Choroid plexus epithelial cell (primary cell): ENCODE measurements at regions not wholly inside any gene's neighbourhood (a gene's known extent, or its start where the extent isn't known, plus 50 kb on each side); places are given as distances from the start of the nearest gene placed in this dataset.

Source experiments
- DNase-seq: peaks from one replicate; pipeline ENCODE4 v3.0.0-alpha.2; 2010; ENCODE audit warnings: low read depth
- H3K4me3 ChIP-seq: 2 replicates; pipeline ENCODE4 v1.5.1; 2011; ENCODE audit warnings: low read depth, mild to moderate bottlenecking, control low read depth, low read length, moderate library complexity
- TF ChIP-seq, protein P1 (sequence below): conservative IDR thresholded peaks from 2 replicates; pipeline ENCODE4 v1.5.1; 2011; ENCODE audit warnings: low read depth, mild to moderate bottlenecking, control low read depth, inconsistent platforms, low read length, moderate library complexity

DNA sequence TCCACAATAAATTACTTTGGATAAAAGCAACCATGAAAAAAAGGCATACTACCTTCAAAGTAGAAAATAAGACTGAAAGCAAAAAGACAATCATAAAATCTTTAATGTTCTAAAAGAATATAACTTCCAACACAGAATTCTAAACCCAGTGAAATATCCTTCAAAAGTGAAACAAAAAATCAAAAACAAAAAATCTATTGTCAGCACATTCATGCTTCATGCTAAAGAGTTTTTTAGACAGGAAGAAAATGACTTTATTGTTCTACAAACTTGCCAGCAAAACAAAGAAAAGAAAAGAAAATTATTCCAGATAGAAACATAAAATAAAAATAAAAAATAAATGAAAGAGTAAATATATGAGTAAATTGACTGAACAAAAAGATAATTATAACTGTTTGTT, 134.9 kb downstream of the EFHB start:
- TF ChIP-seq, protein P1, sequence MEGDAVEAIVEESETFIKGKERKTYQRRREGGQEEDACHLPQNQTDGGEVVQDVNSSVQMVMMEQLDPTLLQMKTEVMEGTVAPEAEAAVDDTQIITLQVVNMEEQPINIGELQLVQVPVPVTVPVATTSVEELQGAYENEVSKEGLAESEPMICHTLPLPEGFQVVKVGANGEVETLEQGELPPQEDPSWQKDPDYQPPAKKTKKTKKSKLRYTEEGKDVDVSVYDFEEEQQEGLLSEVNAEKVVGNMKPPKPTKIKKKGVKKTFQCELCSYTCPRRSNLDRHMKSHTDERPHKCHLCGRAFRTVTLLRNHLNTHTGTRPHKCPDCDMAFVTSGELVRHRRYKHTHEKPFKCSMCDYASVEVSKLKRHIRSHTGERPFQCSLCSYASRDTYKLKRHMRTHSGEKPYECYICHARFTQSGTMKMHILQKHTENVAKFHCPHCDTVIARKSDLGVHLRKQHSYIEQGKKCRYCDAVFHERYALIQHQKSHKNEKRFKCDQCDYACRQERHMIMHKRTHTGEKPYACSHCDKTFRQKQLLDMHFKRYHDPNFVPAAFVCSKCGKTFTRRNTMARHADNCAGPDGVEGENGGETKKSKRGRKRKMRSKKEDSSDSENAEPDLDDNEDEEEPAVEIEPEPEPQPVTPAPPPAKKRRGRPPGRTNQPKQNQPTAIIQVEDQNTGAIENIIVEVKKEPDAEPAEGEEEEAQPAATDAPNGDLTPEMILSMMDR, result no peak
- H3K4me3 ChIP-seq, result no peak overlapping the region
- DNase-seq, result no peak

DNA sequence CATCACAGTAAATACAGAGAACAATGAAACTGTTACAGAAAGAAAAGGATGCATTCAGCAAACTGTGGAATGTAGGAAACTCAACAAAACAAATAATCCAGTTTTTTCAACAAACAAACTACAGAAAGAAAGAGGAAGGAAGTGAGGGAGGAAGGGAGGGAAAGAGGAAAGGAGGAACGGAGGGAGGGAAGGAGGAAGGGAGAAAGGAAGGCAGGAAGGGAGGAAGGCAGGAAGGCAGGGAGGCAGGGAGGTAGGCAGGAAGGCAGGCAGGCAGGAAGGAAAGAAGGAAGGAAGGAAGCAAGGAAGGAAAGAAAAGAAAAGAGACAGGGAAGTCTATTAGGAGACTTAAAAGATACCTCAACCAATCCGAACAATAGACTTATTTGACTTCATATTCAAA, 135.7 kb downstream of the EFHB start:
- no peak for DNase-seq
- no peak overlapping the region for H3K4me3 ChIP-seq
- TF ChIP-seq, protein P1, result no peak

DNA sequence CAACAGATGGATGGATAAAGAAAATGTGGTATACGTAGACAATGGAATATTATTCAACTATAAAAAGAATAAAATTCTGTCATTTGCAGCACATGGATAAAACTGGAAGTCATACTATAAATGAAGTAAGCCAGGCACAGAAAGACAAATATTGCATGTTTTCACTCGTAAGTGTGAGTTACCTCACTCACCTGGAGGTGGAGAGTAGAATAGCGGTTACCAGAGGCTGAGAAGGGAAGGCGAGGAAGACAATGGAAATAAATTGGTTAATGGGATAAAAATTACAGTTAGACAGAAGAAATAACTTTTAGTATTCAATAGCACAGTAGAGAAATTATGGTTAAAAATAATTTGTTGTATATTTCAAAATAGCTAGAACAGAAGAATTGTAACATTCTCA, 141.6 kb downstream of the EFHB start:
- TF ChIP-seq, protein P1, result no peak
- DNase-seq, result no peak
- no peak overlapping the region for H3K4me3 ChIP-seq

DNA sequence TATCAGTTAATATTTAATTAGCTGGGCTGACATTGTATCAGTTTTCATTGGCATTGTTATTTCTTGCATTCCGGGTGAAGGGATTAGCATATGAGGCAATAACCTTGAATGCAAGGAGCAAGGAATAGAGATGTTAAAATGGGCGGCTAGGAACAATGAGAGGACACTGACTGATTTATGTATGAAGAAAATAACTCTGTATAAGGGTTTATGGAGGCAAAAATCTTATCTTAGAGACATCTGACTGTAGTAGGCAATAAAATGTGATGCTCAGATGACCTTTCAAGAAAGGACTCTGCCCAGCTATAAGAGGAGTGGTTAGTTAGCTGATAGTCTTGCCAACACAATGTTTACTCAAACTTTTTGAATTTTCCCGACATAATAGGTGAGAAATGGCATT, 158.3 kb downstream of the EFHB start:
- no peak overlapping the region for H3K4me3 ChIP-seq
- TF ChIP-seq, protein P1, result no peak
- DNase-seq, result no peak

DNA sequence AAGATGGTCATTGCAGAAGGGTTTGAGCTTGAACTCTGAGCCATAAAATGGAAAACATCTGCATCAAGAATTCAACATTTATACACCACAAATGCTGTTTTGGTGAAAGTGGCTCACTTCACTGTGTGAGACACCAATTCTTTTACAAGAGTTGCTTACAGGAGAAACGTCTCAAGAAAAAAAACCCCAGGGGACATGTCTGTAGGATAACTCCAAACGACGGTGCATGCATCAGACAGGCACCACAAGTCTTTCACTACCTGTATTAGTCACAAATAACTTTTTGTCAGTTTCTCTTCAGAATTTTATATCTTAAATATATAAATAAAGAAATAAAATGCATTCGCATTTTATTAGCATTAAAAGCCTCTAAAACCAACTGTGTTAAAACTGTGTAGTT, 164.3 kb downstream of the EFHB start:
- H3K4me3 ChIP-seq, result no peak overlapping the region
- TF ChIP-seq, protein P1, result no peak
- DNase-seq, result no peak

DNA sequence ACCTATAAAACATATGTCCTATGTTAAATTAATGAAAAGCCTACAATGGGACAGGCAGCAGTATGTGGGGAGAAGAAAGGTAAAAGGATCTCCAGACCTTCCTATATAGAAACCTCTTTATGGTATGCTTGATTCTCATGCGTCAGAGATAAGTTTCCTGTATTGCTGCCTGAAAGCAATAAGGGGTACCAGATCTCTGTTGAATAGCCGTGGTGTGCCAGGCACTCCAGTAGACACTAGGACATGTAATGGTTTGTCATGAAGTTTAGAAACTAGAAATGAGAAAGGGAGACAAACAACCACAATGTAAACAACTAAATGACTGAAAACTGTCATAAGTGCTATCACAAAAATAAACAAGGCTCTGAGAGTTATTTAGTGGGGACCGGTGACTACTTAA, 168.1 kb downstream of the EFHB start:
- no peak overlapping the region for H3K4me3 ChIP-seq
- TF ChIP-seq, protein P1, result no peak
- DNase-seq, result no peak

DNA sequence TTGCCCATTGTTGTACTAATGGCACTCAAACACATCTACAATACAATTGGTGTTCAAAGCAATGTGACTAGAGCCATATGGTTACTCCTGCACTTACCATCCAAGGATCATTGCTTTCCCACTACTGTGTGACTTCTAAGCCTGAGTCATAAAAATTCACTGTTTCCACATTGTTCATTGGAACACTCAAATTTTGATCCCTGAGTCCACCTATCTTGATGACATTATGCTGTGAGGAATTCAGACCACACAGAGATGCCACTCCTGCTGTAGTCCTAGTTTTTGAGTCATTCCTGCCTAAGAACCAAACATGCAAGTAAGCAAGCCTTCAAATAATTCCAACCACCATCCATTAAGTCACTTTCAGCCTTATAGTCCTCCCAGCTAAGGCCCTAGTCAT, 176.2 kb downstream of the EFHB start:
- TF ChIP-seq, protein P1, result no peak
- DNase-seq, result no peak

More for the DNA sequence above, 176.2 kb downstream of the EFHB start:
- no peak overlapping the region for H3K4me3 ChIP-seq
